Thymus (tissue), 11 donors: ENCODE measurements at regions not wholly inside any gene's neighbourhood (a gene's known extent, or its start where the extent isn't known, plus 50 kb on each side); places are given as distances from the start of the nearest gene placed in this dataset.

ENCODE experiments used
- DNase-seq, 9 donors: peaks; one replicate each; pipeline ENCODE4 v3.0.0-alpha.2; 2013; ENCODE audit warnings: low spot score in 9 of 9, low read depth in 6 of 9, missing footprints in 1 of 9
- H3K27ac ChIP-seq, 2 donors: one replicate each; pipeline ENCODE4 v1.5.1; 2013; ENCODE audit warnings: control low read depth in 1 of 2, low read depth in 1 of 2, low read length in 1 of 2, mild to moderate bottlenecking in 1 of 2, moderate library complexity in 1 of 2
- H3K27me3 ChIP-seq, 2 donors: one replicate each; pipeline ENCODE4 v1.5.1; 2013; ENCODE audit warnings: low read length in 1 of 2; ENCODE audit not compliant: control insufficient read depth in 2 of 2, insufficient read depth in 1 of 2
- H3K36me3 ChIP-seq, 2 donors: one replicate each; pipeline ENCODE4 v1.5.1; 2013; ENCODE audit warnings: low read length in 1 of 2, mild to moderate bottlenecking in 1 of 2, moderate library complexity in 1 of 2; ENCODE audit not compliant: control insufficient read depth in 2 of 2, insufficient read depth in 2 of 2
- H3K4me1 ChIP-seq, 2 donors: one replicate each; pipeline ENCODE4 v1.5.1; 2013; ENCODE audit warnings: low read length in 2 of 2; ENCODE audit not compliant: control insufficient read depth in 2 of 2, insufficient read depth in 2 of 2
- H3K4me3 ChIP-seq, 2 donors: one replicate each; pipeline ENCODE4 v1.5.1; 2013; ENCODE audit warnings: low read length in 2 of 2, control low read depth in 1 of 2, mild to moderate bottlenecking in 1 of 2
- H3K9me3 ChIP-seq, 2 donors: one replicate each; pipeline ENCODE4 v1.5.1; 2013; ENCODE audit warnings: low read length in 1 of 2, mild to moderate bottlenecking in 1 of 2; ENCODE audit not compliant: control insufficient read depth in 2 of 2, insufficient read depth in 1 of 2
- WGBS: extraction: QIAGEN DNeasy Blood & Tissue Kit; methylation state at CpG from one replicate; pipeline ENCODE4 v1.1.7; 2013; 5-methylcytosine and 5-hydroxymethylcytosine counted together
- donor health status: healthy.

GRCh38 chrX:7447801-7448499, 300.0 kb upstream of the PUDP start:
- WGBS: 55% methylated on average over 8 of the region's 8 CpGs
- H3K4me1 ChIP-seq: no peaks in the 10 kb centered on the region
- H3K36me3 ChIP-seq: no peaks in the 10 kb centered on the region
- H3K9me3 ChIP-seq: no peaks in the 10 kb centered on the region
- no peak overlapping the region for H3K27ac ChIP-seq
- no peaks in the 10 kb centered on the region for H3K27me3 ChIP-seq
- no peak overlapping the region for H3K4me3 ChIP-seq
- DNase-seq: peak in 1 of 9 donors; percentile 5

DNA sequence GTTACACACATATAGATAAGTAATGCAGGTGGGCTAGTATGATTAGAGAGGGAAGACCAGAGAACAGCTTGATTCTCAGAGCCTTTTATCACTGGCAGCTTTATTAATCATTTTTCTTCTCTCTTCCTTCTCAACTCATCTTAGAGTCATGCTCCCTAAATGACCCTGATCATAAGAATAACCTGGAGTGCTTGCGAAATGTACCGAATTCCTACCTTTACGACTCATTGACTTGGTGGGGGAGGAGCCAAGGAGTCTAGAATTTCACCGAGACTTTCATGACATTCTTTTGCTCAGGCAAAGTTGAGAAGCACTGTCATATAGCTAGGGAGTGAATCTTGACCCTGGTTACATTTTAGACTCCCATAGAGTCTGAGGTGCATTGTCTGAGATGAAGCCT, 298.9 kb upstream of the PUDP start:
- Histone ChIP-seq H3K9me3 (no peaks in the 10 kb centered on the region), H3K4me1 (no peaks in the 10 kb centered on the region), H3K27ac (no peak overlapping the region), H3K36me3 (no peaks in the 10 kb centered on the region), H3K27me3 (no peaks in the 10 kb centered on the region), H3K4me3 (no peak overlapping the region)
- no peak for DNase-seq
- WGBS: 97% methylated on average over 4 of the region's 4 CpGs

- DNase-seq: no peak
- Histone ChIP-seq H3K27me3 (no peaks in the 10 kb centered on the region), H3K27ac (no peak overlapping the region), H3K9me3 (no peaks in the 10 kb centered on the region), H3K4me3 (no peak overlapping the region), H3K36me3 (no peaks in the 10 kb centered on the region), H3K4me1 (no peaks in the 10 kb centered on the region)
- WGBS: 96% methylated on average over 2 of the region's 2 CpGs
Measured at GRCh38 chrX:7444967-7445366, 297.0 kb upstream of the PUDP start.

DNA sequence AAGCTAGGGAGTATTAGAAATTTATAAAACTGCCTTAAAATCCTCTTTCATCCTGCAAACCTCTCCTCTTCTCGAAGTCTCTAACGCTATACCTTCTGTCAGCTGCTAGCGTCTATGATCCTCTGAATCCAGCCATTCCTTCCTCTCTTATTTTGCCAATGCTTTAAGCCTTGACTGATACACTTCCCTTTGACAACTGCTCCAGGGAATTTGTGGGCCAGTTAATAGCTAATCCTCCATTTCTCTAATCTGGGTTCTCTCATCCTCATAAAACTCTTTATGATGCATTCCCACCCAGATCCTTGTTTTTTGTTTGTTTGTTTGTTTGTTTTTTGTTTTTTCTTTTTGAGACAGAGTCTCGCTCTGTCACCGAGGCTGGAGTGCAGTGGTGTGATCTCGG, 293.6 kb upstream of the PUDP start:
- Histone ChIP-seq H3K27ac (no peak overlapping the region), H3K27me3 (no peaks in the 10 kb centered on the region), H3K9me3 (no peaks in the 10 kb centered on the region), H3K36me3 (no peaks in the 10 kb centered on the region), H3K4me1 (no peaks in the 10 kb centered on the region), H3K4me3 (no peak overlapping the region)
- 93% methylated on average over 6 of the region's 6 CpGs for WGBS
- no peak for DNase-seq

DNA sequence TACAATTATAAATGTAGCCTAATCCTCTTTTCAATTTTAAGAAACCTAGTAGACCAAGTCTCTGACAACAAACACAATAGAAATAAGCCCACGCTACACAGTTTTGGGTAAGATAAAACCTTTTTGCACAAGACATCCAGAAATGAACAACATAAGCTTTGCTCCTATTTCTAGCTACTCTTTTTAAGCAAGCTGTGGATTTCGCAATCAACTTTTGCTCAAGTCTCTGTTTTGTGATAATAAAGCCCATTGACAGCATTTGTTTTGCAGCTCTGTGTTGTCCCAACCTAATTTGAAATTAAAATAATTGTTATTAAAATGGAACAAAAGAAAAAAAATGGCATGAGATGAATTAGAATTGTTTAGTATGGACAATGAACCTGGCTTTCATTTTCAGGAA, 287.9 kb upstream of the PUDP start:
- Histone ChIP-seq H3K27me3 (no peaks in the 10 kb centered on the region), H3K4me1 (no peaks in the 10 kb centered on the region), H3K36me3 (no peaks in the 10 kb centered on the region), H3K27ac (no peak overlapping the region), H3K4me3 (no peak overlapping the region), H3K9me3 (no peaks in the 10 kb centered on the region)
- 95% methylated on average over 2 of the region's 2 CpGs for WGBS
- DNase-seq: no peak

DNA sequence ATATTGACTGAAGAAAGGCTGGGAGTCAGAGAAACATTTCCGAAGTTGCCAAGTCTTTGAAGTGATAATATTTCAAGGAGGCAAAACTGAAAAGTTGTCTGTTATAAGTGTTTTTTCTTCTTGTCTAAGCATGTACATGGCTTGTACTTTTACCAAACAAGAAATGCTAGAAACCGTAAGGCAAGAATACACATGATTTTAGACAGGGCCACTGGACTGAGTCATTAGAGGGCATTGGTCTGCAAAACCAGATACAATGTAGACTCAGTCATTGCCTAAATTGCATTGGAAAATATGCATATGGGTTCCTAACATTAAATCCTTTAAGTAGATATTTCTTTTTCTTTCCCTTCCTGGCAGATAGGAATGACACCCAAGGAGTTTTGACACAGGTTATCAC, 284.9 kb upstream of the PUDP start:
- DNase-seq: no peak
- Histone ChIP-seq H3K9me3 (no peaks in the 10 kb centered on the region), H3K4me3 (no peak overlapping the region), H3K4me1 (no peaks in the 10 kb centered on the region), H3K36me3 (no peaks in the 10 kb centered on the region), H3K27ac (no peak overlapping the region), H3K27me3 (no peaks in the 10 kb centered on the region)
- WGBS: 87% methylated on average over 2 of the region's 2 CpGs

GRCh38 chrX:7420717-7421116, 272.8 kb upstream of the PUDP start:
- no peaks in the 10 kb centered on the region for H3K36me3 ChIP-seq
- H3K27me3 ChIP-seq: no peaks in the 10 kb centered on the region
- H3K27ac ChIP-seq: no peak overlapping the region
- no peaks in the 10 kb centered on the region for H3K4me1 ChIP-seq
- no peaks in the 10 kb centered on the region for H3K9me3 ChIP-seq
- DNase-seq: no peak
- WGBS: 95% methylated on average over 1 of the region's 1 CpG
- H3K4me3 ChIP-seq: no peak overlapping the region

DNA sequence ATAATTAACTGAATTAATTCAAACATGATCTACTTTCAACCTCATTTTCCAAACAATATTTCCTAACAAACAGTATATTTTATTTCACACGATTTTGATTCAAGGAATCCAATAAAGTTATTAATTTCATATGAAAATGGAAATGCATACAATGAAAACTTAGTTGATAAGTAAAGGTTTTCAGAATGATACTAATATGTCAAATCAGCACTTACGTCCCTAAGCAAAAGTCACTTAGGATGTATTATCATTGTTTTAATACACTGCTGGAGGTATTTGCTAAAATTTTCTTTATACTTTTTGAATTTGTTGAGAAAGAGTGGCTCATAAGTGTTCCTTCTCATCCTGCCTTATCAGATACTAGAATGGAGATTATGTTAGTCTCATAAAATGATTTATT, 266.8 kb upstream of the PUDP start:
- WGBS: 91% methylated on average over 2 of the region's 2 CpGs
- H3K4me3 ChIP-seq: no peak overlapping the region

DNA sequence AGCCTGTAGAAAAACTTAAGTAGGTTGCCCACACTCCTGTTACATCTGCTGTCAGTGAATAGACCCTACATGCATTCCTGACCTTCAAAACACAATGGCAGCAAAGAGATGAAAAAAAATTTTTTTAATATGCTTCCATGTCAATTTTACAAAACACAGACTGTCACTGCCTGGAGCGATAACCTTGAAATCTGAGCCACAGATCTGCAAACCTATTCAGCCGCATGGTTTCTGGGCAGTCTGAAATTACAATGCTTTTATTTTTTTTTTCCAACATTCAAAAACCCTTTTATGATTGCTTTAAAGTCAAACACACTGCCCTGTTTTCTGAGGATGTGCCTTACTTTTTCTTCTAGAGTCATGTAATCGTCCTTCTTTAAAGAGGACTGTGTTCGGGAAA, 264.9 kb upstream of the PUDP start:
- Histone ChIP-seq H3K4me3 (no peak overlapping the region), H3K27ac (no peak overlapping the region), H3K4me1 (no peaks in the 10 kb centered on the region), H3K27me3 (no peaks in the 10 kb centered on the region), H3K9me3 (no peaks in the 10 kb centered on the region), H3K36me3 (no peaks in the 10 kb centered on the region)
- no peak for DNase-seq
- WGBS: 71% methylated on average over 4 of the region's 4 CpGs

More for the DNA sequence above, 266.8 kb upstream of the PUDP start:
- Histone ChIP-seq H3K36me3 (no peaks in the 10 kb centered on the region), H3K4me1 (no peaks in the 10 kb centered on the region), H3K27ac (no peak overlapping the region), H3K9me3 (no peaks in the 10 kb centered on the region), H3K27me3 (no peaks in the 10 kb centered on the region)
- no peak for DNase-seq

GRCh38 chrX:7409866-7410265, 261.9 kb upstream of the PUDP start:
- WGBS: 94% methylated on average over 5 of the region's 5 CpGs
- Histone ChIP-seq H3K27me3 (no peaks in the 10 kb centered on the region), H3K4me1 (no peaks in the 10 kb centered on the region), H3K36me3 (no peaks in the 10 kb centered on the region), H3K4me3 (no peak overlapping the region), H3K27ac (no peak overlapping the region), H3K9me3 (no peaks in the 10 kb centered on the region)
- DNase-seq: no peak
